NCI-H226 (cell line): ENCODE measurements at regions not wholly inside any gene's neighbourhood (a gene's known extent, or its start where the extent isn't known, plus 50 kb on each side); places are given as distances from the start of the nearest gene placed in this dataset.

Experiments
- DNase-seq: peaks from one replicate; pipeline ENCODE4 v3.0.0-alpha.2; 2015

DNA sequence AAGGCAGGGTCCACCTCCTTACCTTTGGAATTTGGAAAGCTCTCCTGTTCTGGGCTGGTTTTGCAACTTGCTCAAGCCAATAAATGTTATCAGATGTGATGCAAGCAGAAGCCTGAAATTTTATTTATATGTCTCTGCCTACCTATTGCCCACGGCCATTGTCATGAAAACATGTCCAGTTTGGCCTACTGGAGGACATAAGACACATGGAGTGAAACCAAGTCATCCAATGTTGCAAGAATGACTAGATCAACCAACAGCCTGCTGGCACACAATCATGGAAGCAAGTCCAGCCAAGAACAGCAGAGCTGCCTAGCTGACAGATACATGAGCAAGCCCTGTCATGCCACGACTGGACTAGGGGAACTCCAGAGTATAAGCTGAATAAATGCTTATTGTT, 56.7 kb upstream of the IRAK1BP1 start:
- DNase-seq = peak; percentile 13
